HG02642 (cell line): ENCODE measurements at regions not wholly inside any gene's neighbourhood (a gene's known extent, or its start where the extent isn't known, plus 50 kb on each side); places are given as distances from the start of the nearest gene placed in this dataset.

Experiments
- ATAC-seq: cut with Tn5 transposase; IDR thresholded peaks from one replicate; pipeline ENCODE4 v1.9.1; 2021; ENCODE audit warnings: mild to moderate bottlenecking; ENCODE audit not compliant: unreplicated experiment, poor library complexity

DNA sequence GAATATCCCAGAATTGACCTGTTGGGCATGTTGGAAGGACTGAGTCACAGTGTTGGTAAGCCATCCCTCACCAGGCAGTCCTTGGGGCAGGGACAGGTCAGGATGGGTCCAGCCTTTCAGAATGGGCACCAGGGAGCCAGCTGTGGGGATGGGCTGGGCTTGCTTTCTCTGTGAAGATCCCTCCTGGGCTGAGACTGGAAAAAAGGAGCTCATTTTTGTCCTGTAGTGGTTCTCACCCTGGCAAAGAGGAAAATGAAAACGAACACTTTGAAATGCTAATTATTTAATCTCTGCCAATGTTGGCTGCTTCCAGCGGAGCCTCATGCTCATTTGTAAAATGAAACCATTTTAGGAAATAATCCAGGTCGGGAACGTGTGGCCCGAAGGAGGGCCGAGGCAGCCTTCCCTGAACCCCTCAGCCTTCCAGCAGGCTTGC is 237.5 kb upstream of the SALL1 start:
- ATAC-seq = no peak

DNA sequence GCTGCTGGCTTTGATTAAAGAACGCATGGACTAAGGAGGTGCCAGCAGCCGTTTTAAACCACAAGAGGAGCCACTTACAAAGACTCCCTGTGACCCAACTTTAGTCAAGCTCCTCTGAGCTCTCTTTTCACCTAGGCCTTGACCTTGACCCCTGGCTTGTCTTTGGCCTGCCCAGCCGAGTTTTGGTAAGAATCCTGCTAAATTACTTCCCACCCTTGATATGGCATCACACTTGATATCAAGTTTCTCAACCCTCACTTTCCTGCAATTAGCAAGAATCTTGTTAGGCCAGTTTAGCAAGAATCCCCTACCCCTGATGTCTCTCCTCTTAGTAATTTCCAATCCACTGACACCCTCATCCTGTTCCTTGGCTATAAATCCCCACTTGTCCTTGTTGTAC is 232.8 kb upstream of the SALL1 start:
- no peak for ATAC-seq

DNA sequence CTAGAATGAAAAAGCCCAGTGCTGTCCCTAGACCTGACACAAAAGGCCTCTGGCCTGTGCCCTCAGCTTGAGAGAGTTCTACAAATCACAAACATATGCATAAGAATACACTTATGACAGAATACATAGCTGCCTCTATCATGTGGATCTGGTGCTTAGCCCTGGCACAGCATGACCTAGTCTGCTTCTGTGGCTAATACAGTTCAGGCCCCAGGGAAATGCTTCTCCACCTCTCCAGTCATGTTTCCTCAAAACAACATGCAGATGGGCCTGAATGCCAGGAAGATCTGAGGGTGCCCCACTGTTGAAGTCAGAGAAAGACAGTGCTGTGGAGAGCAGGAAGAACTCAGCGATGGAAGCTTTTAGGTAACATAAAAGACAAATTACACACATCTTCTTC is 231.9 kb upstream of the SALL1 start:
- no peak for ATAC-seq

DNA sequence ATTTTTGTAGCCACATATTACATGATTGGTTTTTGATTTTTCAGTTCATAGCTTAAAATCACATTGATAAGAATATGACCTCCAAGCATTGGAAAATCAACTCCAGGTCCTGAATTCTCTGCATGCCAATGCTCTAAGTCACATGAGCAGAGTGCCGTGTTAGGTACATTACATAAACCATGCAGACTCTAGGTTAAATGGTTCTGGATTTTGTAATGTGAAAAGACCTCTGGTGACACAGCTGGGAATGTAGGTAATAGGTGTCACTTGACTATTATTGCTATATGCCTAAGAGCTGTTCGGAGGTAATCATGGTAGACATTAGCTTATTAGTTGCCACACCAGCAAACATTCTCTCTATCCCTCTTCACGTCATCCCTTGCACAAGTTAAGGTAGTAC is 231.1 kb upstream of the SALL1 start:
- no peak for ATAC-seq

DNA sequence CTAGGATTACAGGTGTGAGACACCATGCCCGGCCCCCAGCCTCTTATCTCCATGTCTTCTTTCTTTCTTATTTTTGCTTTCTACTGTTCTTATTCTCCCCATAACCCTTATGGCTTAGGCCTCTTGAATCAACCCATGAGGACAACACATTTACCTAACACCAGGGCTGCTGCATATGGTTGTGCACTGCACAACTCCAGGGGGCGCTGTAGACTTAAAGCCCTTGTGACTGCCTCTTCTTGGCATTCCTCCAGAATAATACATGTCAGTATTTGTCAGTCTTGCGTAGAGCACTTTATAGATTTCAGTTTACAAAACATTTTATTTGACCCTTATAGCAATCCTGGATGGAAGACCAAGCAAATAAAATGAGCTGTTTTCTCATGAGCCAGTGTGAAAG is 225.0 kb upstream of the SALL1 start:
- ATAC-seq = no peak

DNA sequence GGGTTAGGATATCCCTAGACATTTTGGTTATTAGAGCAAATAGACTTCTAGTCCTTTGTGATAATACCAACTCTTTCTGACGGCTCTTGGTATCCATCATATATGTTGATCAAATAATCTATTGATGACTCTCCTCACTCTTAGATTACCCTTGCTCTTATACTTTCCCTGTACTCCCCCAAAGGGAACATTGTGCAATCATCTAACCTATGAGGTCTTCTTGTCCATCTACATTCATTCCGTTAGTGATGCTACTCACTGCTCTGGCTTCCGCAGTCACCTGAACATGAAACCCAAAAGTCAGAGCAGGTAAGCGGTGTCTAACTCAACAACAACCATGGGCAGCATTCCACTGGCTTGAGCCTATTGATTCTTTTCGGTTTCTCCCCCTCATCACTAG is 223.7 kb upstream of the SALL1 start:
- ATAC-seq = no peak

DNA sequence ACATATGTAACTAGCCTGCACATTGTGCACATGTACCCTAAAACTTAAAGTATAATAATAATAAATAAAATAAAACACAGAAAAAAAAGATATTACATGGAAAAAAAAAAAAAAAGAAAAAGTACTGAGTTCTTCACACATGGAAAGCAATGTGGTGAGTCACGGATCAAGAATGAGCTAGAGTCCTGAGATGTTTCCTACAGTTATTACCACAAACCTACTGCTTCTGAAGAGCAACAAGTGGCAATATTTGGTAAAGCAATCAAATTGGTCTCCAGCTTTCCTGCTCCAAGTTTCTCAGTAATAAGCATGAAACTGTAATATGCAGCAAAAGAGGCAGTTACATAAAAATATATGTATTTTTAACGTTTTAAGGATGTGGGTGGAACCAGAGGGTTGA is 223.3 kb upstream of the SALL1 start:
- no peak for ATAC-seq

DNA sequence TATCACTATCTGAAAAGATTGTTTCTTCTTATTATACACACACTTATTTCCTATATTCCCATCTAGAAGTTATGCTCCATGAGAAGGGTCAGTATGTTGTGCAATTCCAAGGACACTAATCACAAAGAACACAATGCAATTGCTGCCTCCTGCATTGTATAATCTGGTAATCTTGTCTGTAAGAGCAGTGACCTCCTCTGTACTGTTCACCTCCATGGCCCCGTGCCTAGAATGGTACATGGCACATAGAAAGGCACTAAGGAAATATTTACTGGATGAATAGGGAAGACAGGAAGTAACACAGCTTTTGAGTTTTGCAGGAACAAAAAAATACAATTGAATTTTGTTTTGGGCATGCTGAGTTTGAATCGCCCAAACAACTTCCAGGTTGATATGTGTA is 214.6 kb upstream of the SALL1 start:
- ATAC-seq = no peak

DNA sequence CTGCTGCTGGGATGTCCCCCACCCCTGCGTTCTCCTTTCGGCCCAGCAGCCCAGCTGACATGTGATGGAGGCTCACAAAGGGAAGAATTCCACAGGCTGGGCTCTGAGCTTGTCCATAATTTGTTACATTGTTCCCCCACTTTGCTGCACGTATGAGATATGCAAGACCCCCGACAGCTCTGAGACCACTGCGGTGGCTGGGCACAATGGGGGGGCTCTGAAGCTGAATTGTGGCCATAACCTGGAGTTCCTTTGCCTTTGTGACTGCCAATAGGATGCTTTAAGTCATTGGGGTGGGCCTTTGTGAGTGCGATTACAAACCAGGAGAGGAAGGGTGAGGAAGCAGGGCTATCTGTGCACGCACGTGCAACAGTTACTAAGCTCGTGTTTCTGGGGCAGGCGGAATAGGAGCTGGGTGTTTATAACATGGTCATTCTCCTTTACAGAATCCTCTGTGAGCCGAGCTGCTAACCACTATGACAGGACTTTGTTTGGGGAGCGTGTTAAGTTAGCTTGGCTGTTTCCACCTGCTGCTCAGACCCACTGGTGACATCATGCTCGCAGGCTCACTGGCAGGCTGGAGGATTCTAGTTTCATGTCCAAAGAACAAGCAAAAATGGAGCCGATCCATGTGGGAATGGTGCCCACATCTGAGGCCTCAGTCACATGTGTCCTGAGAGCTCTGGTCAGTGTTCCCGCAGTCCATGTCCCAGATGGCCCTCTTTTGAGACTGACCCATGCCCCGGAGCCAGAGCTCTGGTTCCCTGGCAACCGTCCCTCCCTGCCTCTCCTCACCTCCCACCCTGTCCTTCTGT is 208.3 kb upstream of the SALL1 start:
- no peak for ATAC-seq

DNA sequence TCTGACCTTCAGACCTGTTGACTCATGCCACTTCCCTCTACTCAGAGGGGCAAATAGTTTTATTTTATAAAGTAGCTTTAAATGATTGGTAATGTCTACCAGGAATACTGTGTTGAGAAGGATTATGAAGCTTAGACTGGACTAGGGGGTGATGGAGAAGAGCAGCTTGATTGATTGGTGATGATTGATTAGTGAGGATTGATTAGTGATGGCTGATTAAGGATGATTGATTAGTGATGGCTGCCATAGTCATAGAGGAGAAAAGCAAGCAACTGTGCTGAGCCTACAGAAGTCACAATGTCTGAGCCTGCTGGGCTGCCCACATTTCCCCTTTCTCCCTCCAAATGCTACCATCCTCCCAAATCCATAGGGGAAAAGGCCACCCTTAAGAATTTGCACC is 206.8 kb upstream of the SALL1 start:
- no peak for ATAC-seq

DNA sequence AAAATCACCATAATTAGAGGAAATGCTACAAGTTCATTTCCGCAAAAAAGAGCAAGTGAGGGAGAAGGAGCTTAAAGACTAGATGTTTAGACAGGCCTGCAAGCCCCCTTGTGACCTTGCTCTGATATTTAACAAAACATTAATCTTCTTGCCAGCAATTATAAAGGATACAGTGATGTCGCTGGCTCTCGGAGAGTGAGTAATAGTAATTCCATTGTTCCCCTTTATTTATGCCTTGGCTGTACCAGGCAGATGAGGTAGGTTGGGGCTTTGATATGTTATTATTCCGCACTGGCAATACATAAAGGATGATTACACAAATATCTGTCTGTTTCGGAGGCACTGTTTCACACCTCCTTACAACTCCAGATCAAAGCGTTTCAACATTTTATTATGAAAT is 204.8 kb upstream of the SALL1 start:
- no peak for ATAC-seq

DNA sequence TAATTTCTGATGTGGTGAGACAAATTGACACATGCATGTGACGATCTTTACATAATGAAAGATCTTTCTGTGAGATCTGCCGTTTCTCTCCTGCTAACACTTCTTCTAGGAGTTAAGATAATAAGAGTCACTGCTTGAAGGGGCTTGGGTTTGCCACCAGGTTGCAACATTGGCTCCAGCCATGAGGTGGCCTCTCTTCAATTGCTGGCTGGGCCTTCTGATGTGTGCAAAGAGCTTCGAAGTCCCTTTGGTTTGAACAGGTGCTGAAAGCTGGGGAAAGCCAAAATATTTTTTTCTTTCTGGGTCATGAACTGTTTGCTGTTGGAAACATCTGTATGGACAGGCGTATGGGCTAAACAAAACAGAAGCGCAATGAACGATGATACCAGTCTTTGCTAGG is 204.1 kb upstream of the SALL1 start:
- no peak for ATAC-seq

DNA sequence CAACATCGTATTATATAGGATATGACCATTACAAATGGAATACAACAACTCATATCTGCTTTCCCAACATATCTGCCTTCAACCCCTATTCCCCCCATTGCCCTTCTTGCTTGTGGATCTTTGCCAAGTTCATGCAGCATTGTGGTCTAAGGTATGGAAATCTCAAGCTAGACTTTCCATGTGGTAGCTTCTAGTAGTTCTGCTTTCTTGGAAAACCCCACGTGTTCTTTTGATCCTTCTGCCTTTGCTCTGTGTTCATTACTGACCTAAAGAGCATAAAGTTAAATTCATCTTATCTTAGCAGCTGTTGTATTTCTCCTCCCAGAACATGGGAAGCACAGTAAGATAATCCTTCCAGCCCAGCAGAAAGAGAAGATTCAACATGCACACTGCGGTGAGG is 202.0 kb upstream of the SALL1 start:
- no peak for ATAC-seq

DNA sequence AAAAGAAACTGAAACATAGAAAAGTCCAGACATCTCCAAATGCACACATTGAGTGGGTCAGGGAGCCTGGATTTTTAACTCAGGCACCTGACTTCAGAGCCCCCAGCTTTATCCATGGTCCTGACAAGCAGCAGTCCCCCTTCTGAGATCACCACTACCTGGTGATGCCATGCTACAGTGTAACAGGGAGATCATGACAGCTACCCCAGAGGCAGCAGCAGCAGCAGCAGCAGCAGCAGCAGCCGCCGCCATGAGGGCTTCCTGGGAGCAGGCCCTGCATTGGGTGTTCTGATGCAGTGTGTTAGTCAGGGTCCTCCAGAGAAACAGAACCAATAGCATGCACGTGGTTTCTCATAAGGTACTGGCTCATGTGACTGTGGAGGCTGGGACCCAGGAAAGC is 198.6 kb upstream of the SALL1 start:
- no peak for ATAC-seq

DNA sequence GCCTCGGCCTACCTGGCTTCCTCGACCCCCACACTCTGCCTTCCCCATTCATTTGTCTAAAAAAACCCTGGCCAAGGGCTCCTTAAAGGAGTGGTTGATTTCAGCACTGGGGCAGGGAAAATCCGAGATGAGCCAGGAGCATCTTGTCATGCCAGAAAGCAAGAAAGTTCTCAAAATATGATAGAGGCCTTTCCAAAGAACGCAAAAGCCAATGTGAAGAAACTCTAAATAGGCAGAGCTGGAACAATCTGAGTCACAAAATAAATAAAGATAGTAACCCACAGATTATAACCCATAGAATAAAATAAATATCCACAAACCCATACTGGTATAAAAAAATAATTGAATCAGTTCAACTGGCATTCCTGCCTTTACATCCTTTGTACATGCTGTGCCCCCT is 192.3 kb upstream of the SALL1 start:
- no peak for ATAC-seq

DNA sequence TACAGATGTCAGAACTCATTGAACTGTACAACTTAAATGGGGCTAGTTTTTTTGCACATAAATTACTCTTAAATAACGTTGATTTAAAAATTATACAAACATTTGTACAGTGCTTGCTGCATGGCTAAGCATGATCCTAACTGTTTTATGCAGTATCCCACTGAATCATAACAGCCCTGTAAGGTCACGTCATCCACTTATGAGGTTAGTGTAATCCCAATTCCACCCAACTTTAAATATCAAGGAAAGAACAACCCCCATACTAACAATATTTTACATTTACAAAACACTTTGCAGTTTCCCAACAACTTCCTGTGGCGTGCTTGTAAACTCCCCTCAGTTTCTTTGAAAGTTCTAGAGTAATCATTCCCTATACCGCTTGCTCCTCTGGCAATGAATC is 190.1 kb upstream of the SALL1 start:
- no peak for ATAC-seq

DNA sequence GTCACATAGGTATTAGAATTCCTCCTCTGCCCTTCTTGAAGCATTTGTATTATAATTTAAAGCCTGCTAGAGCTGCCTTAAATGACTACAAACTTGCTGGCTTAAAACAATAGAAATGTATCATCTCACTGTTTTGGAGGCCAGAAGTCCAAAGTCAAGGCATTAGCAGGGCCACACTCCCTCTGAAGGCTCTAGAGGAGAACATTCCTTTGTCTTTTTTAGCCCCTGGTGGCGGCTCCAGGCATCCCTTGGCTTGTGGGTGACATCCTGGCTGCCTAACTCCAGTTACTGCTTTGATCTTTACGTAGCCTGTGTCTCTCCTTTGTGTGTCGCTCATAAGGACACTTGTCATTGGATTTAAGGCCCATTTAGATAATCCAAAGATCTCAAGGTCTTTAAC is 186.6 kb upstream of the SALL1 start:
- ATAC-seq = no peak

DNA sequence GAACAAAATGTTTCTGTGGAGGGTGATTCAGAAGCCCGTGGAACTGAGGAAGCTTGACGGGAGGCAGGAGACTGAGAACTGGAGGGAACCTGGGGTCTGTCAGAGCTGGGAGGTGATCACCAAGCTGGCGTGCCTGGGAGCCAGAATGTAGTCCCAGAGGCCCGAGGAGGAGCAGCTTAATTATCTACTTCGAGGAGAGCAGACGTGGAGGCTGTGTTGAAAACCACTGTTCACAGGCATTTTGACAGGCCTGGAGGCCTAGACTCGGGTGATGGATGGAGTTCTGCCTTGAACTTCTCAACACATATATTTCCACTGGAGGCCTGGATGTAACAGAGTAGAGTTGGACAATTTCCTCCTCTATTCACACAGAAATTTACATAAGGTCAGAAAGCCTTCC is 177.7 kb upstream of the SALL1 start:
- ATAC-seq = no peak

DNA sequence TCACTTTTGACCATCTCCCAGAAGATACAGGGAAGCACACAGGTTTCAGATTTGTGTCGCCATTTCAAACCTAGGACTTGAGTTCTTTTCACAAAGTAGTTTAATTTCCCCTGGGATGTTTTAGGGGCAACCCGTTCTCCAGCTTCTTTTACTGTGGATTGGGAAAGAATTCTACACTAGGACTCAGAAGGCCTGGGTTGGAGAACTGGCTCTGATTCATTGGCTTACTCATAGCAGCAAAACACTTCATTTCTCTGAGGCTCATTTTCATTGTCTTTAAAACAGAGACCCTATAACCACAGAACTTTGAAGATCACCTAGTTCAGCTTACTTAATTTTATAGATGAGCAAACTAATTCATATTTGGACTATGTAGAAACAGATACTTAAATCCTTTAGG is 175.9 kb upstream of the SALL1 start:
- ATAC-seq = no peak

DNA sequence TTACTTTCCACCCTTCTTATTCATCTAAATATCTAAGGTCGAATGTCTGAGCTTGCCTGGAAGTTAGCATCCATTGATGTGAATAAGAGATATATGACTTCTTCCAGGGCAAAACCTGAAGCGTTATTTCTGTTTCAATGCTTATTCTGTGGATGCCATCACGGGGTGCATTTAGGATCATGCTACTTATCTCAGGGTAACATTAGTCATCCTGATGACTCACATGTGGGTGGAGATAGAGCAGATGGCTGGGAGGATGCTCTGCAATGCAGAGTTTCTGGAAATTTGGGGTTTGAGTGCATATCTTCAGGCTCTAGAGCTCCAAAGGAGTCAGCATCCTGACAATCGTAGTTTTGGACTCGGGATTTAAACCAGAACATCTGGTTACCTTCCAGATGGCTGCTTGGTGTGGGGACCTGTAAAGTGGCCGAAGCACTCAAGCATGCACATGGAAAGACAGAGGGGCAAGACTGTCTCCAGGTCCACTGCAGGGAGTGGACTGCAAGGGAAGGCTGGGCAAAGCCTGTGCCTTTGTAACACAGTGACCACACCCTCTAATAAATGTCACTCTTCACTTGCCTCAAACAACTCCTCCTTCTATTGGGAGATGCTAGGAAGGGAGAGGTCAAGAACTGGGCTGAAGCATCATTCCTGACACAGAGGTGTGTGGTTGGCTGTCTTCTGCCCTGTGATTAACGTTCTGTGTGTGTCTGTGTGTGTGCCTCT is 175.2 kb upstream of the SALL1 start:
- ATAC-seq = no peak

DNA sequence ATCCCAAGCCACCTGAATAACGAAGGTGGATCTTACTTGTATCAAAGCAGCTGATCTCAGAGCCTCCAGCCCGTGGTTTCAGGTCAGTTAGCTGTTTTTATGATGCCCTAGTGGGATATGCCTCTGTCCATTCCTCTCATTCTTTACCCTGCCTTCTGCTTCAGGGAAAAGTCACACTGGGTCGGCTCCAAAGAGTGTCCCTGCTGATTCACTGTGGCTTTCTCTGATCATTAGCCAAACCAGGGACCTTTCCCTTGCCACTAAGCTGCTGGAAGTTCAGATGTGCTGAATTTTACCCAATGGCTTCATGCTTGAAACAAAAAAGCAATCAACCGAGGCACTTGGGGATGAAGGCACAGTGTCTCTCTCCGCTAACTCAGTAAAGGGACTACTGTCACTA is 170.2 kb upstream of the SALL1 start:
- ATAC-seq = no peak

DNA sequence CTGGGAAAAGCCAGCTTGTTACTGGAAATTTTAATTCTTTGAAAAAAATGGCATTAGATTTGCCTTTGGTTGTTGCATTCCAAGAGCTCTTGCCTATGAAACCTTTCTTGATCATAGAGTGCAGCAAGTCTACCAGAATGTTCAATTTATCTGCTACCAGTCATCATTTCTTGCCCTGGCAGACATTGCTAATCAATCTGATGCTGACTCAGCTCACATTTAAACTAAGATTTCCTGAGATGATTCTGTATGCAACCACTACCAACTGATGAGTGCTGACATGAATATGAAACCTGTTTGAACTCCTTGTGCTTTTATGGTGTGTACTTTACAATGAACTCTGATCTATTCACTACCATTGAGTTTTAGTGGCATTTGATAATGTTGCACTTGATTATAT is 166.5 kb upstream of the SALL1 start:
- ATAC-seq = no peak
